GM21717 (cell line): ENCODE measurements at regions not wholly inside any gene's neighbourhood (a gene's known extent, or its start where the extent isn't known, plus 50 kb on each side); places are given as distances from the start of the nearest gene placed in this dataset.

Experiments
- ATAC-seq: cut with Tn5 transposase; IDR thresholded peaks from one replicate; pipeline ENCODE4 v1.9.1; 2021; ENCODE audit warnings: mild to moderate bottlenecking, moderate library complexity; ENCODE audit not compliant: unreplicated experiment

DNA sequence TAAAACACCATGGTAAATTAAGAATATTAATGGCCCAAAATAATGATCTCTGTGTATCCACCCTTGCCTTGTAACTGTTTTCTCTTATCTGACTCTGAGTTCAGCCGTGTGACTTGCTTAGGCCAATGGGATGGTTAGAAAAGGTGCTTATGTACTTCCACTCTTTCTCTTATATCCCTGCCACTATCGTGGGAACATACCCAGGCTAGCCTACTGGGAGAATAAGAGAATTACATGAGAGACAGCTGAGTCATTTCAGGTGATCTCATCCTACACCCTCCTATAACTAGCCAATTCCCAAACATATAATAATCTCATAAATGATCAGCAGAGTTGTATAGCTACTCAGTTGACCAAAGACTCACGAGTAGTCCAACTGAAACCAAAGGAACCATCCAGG, 98.3 kb upstream of the ABI3BP start:
- no peak for ATAC-seq

GRCh38 chr3:101085752-101086151, 92.5 kb upstream of the ABI3BP start:
- ATAC-seq, result no peak

GRCh38 chr3:101084404-101084803, 91.2 kb upstream of the ABI3BP start:
- no peak for ATAC-seq

DNA sequence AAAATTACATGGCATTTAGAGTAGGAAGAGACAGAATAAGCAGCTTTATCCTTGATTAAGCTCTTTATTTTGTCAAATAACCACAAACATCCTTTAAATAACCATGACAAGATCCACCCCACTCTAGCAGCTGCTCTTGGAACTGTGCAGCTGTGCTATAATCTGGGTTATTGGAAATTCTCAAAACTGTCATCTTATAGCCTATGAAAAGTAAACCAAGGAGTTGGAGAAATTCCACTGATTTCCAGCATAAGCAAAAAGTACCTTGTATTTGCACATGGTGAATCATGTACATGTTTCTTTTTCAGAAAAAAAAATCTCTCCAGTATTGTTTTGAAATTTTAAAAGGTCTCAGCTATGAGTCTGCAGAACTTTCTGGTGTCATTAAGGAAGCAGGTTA, 88.8 kb upstream of the ABI3BP start:
- ATAC-seq, result no peak

DNA sequence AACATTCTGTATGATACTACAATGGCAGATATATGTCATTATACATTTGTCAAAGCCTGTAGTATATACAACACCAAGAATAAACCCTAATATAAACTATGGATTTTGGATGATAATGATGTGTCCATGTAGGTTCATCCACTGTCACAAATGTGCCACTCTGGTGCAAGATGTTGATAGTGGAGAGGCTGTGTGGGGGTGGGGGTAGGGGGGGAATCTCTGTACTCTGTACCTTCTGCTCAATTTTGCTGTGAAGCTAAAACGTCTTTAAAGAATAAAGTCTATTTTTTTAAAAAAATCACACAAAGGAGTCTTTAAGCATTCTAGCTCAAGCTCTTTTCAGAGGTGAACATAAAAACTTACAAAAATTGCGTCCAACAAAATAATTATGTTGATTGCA, 88.2 kb upstream of the ABI3BP start:
- ATAC-seq, result no peak

DNA sequence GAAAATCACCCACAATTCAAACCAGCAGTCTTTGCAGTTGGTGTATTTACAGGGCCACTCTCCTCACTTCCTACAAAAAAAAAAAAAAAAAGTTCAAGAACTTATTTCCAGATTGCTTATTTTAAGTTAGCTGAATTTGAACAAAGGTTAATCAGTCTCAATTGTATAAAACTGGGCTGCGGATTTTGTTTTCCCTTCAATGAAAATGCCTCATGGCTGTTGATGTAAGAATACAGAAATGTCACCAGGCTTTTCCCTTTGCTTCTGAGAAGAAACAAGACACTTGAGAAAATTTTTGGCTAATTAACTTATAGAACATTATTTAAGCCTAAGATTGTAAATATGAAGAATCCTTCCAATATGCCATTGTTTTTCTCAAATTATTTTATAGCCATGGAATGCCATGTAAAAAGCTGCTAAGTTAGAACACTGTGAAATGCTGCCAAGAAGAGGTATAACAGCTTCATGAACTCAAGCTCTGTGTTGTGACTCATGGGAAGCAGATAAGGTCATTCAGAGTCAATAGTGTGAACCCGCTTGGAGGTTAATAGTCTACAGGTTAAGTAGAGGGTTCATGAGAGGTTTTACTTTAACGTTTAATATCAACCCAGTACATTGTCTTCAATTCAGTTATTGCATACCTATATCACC, 84.3 kb upstream of the ABI3BP start:
- no peak for ATAC-seq

- ATAC-seq, result no peak
Observed at GRCh38 chr3:101074518-101074917, 81.3 kb upstream of the ABI3BP start.

- ATAC-seq, result no peak
Observed at GRCh38 chr3:101072300-101072699, 79.1 kb upstream of the ABI3BP start.

DNA sequence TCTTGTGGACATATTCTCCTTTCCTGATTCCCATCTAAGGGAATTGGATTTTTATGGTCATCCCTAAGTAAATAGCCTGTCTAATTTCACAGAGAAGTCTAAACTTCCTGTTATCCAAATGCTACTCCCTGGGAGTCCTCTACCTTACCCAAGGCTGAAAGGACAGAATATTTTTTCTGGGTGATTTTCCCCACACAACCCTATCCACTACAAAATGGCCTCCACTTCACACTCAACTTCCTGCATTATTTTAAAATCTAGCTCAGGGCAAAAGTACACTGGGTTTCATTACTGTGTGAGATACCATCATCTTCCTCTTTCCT, 77.5 kb upstream of the ABI3BP start:
- no peak for ATAC-seq

- ATAC-seq, result peak; percentile 83
Observed at GRCh38 chr3:101069901-101070798, 76.9 kb upstream of the ABI3BP start.

GRCh38 chr3:101068876-101069606, 75.8 kb upstream of the ABI3BP start:
- ATAC-seq, result no peak

GRCh38 chr3:101066711-101067129, 73.5 kb upstream of the ABI3BP start:
- ATAC-seq, result no peak

GRCh38 chr3:101065962-101066361, 72.7 kb upstream of the ABI3BP start:
- no peak for ATAC-seq

DNA sequence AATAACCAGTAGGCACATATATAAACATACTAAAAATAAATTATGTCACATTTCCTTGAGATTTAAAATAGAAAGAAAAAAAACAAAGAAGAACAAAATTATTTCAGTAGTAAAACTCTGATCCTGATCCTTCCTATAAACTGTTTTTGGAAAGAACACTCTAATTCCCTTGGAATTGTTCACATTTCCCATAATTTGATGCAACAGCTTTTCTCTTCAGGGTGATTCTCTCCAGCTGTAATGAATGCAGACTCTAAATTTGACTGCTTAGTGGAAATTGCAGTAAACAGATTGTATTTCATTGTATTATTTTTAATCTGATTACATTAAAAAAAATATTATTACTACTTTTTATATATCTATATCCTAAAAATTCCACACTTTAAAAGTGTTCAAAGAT, 70.2 kb upstream of the ABI3BP start:
- no peak for ATAC-seq

GRCh38 chr3:101061312-101061711, 68.1 kb upstream of the ABI3BP start:
- ATAC-seq, result no peak

- no peak for ATAC-seq
Observed at GRCh38 chr3:101050866-101051265, 57.6 kb upstream of the ABI3BP start.

GRCh38 chr3:101050046-101050445, 56.8 kb upstream of the ABI3BP start:
- no peak for ATAC-seq

DNA sequence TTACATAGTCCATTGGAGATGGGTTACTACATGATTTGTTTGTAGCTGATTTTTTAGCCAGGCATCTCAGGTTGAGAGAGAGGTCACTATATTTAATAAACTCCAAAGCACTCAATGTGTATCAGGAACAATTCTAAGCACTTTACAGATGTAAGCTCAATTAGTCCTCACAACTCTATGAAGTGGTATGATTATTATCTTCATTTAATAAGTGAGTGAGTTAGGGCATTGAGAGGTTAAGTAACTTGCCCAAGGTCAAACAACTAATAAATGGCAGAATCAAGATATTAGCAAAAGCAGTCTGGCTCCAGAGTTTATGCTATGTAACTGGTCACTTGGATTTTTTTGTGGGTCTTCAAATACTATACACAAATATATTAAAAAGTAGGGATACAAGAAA, 56.3 kb upstream of the ABI3BP start:
- ATAC-seq, result no peak

GRCh38 chr3:101043687-101044078, 50.5 kb upstream of the ABI3BP start:
- ATAC-seq, result no peak

DNA sequence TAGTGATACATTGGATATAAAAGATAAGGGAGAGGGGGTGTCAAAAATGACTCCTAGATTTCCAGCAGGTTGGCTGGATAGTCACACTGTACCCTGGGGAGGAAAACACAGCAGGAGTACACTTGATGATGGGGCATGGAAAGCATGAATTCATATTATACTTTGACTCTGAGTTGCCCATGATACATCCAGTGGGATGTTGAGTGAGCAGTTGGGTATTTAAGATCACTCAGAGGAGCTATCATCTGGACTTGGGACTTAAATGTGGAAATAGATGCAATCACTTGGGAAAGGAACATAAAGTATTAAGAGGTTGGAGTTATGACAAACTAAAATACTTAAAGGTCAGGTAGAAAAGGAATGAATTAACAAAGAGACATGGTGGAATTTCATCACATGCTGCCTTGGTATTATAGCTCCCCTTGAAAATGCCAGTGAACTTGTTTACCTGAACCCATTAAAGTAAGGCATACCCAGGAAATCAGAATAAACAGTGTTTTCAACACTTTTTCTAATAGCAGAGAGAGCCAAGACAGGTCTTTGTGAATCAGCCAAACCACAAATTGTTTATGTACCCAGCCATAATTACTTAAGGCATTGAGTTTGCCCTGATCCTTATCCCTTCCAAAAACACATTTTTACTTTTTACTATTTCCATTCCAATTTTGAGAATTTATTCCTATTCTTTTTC, 49.9 kb upstream of the ABI3BP start:
- ATAC-seq, result no peak
